NCI-H2081 (cell line): ENCODE measurements at regions not wholly inside any gene's neighbourhood (a gene's known extent, or its start where the extent isn't known, plus 50 kb on each side); places are given as distances from the start of the nearest gene placed in this dataset.

ENCODE experiments used
- DNase-seq, 2 experiments: peaks; one replicate each; lab custom pipeline; 2025; lab: John Stamatoyannopoulos, UW

- no peak for DNase-seq
Observed at GRCh38 chrX:134717698-134718097, 59.4 kb upstream of the PLAC1 start.

- DNase-seq: no peak
Observed at GRCh38 chrX:134716620-134717012, 58.3 kb upstream of the PLAC1 start.

- DNase-seq: no peak
Observed at GRCh38 chrX:134715930-134716619, 57.8 kb upstream of the PLAC1 start.

GRCh38 chrX:134714633-134715110 is 56.4 kb upstream of the PLAC1 start:
- DNase-seq: no peak

- peak in 1 of 2 experiments; percentile 3 for DNase-seq
Observed at GRCh38 chrX:134713618-134714107, 55.4 kb upstream of the PLAC1 start.

GRCh38 chrX:134712272-134712671 is 54.0 kb upstream of the PLAC1 start:
- no peak for DNase-seq

GRCh38 chrX:134711135-134711921 is 53.1 kb upstream of the PLAC1 start:
- no peak for DNase-seq
